Non-pigmented ciliary epithelial cell (primary cell): ENCODE measurements at regions not wholly inside any gene's neighbourhood (a gene's known extent, or its start where the extent isn't known, plus 50 kb on each side); places are given as distances from the start of the nearest gene placed in this dataset.
"Not testable (repeated sequence)": the region's sequence is repeated elsewhere in the genome, so short reads cannot be mapped to it uniquely, and the experiment has no call there.

ENCODE experiments used
- DNase-seq: peaks from one replicate; pipeline ENCODE4 v3.0.0-alpha.2; 2010; ENCODE audit warnings: low read depth

DNA sequence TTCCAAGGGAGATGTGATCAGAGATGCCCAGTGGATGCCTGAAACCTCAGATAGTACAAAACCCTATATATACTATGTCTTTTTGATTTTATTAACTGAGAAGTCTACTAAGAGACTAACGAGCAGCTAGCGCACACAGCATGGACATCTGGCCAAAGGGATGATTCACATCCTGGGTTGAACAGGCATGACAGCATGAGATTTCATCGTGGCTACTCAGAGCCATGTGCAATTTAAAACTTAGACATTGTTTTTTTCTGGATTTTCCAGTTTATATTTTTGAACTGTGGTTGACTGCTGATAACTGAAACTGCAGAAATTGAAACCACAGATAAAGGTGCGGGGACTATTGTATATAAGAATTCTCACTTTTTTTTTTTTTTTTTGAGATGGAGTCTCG is 2252.9 kb upstream of the AGA start:
- DNase-seq, result peak; percentile 84

DNA sequence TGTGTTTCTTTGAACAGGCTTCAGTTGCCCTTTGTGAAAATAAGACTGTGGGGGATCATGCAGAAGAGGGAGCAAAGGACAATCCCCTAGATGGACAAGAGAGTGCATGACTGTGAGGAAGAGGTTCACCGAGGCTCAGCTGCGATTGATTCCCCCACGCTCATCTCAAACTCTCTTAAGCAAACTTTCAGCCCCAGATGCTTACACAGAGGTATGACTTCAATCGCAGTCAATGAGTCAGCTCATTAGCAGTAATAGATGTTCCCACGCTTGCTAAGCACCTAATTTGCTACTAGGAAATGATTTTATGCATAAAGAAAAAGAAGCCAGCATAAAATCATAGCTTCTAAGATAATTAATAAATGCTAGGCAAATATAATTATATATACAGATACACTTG is 2256.1 kb upstream of the AGA start:
- DNase-seq, result no peak

DNA sequence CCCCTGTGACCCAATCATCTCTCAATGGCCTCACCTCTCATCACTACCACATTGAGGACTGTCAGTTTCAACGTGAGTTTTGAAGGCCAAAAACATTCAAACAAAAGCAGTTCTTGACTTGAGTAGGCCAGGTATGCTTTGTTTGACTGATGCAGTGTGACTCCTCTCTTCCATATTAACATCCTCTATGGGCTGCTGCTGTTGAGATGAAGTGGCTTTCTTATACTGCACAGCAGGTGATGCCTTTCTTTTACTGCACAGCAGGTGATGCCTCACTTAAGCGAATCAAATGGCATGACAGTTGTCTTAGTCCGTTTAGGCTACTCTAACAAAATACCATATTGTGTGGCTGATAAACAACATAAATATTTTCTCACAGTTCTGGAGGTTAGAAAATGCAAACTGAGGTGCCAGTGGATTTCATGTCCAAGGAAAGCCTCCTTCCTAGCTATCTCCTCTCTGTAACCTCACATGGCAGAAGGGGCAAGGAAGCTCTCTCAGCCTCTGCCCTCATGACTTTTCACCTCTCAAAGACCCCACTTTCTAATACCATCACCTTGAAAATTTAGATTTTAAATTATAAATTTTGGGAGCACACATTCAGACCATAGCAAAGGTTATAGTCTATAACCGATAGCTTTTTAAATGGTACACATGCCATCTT is 2267.9 kb upstream of the AGA start:
- no peak for DNase-seq

DNA sequence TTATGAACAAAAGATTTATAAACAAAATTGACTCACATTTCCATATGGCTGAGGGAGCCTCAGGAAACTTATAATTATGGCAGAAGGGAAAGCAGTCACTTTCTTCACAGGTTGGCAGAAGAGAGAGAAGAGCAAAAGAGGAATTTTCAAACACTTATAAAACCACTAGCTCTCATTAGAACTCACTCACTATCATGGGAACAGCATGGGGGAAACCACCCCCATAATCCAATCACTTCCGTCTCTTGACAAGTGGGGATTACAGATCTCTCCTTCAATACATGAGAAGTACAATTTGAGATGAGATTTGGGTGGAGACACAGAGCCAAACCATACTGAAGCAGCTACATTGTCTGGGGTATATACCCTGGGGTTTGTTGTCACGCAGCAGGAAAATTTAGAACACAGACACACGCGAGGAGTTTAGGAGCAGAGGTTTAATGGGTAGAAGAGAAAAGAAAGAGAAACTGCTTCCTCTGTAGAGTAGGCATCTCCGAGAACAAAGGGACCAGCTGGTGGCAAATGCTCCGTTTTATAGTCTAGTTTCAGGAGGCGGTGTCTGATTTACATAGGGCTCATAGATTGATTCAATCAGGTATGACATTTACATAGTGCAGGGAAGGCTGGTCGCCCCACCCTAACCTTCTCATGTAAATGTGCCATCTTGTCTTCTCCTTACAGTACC is 2277.7 kb upstream of the AGA start:
- no peak for DNase-seq

DNA sequence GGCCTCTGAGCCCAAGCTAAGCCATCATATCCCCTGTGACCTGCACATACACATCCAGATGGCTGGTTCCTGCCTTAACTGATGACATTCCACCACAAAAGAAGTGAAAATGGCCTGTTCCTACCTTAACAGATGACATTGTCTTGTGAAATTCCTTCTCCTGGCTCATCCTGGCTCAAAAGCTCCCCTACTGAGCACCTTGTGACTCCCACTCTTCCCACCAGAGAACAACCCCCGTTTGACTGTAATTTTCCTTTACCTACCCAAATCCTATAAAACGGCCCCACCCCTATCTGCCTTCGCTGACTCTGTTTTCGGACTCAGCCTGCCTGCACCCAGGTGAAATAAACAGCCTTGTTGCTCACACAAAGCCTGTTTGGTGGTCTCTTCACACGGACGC is 2284.3 kb upstream of the AGA start:
- DNase-seq, result not testable (repeated sequence)

DNA sequence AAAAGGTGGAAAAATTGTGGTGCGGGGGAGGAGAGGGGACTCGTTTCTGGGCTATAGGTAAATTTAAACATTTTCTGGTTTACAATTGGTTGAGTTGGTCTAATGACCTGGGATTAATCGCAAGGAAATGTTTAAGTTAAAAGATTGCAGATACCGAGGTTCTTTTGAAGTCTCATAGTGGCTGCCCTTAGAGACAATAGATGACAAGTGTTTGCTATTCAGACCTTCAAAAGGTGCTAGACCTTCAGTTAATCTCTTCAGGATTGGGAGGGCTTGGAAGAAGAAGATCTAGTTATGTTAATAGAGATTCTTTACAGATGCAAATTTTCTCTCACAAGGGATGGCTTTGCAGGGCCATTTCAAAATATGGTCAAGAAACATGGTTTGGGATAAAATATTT is 2286.1 kb upstream of the AGA start:
- no peak for DNase-seq

DNA sequence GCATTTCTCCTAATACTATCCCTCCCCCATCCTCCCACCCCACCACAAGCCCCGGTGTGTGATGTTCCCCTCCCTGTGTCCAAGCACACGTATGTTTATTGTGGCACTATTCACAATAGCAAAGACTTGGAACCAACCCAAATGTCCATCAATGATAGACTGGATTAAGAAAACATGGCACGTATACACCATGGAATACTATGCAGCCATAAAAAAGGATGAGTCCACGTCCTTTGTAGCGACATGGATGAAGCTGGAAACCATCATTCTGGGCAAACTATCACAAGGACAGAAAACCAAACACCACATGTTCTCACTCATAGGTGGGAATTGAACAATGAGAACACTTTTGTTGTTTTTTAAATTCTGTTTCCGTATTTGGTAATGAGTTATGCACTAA is 2294.6 kb upstream of the AGA start:
- not testable (repeated sequence) for DNase-seq

DNA sequence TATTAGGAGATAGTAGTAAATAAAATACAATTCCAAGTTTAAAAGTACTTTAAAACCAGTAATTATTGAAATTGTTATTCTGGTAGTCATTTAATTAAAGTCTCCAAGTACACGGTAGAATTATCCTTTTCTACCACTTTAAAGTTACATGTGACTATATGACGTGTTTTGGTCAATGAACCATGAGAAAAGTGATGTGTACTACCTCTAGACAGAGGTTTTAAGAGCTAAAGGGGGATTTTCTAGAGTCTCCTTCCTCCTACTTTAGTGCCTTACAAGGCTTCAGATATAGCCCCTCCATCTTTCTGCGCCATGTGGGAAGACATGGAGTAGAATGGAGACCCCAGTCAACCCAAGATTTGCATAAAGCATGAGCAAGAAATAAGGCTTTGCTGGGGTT is 2296.6 kb upstream of the AGA start:
- no peak for DNase-seq

DNA sequence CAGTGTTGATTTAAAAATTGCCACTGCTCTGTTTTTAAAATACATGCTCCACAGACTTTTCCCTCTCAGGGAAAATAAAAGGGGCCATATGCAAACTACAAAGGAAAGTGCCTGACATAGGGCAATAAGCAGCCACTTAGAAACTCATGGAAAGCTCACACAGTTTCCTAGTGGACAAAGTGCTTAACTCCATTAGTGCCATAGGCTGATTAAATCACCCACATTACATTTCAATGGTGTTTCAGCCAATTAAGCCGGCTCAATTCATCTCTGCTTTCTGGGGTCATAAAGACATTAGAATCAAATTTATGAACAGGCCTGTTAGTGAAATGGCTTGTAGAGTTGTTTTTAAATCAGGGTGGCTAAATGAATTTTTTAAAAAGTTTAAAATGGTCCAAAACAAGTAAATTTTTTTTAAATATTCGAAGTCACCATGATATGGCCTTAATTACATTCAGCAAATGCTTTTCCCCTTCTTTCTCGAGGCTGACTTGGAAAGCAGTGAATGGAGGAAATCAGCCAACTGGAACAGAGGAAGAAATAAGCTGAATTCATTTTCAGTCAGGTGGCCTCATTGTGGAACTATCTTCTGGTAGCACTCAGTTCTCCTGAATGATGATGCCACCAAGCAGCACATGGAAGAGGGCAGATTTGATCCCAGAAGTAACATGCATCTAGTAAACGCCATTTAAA is 2305.1 kb upstream of the AGA start:
- DNase-seq, result no peak

DNA sequence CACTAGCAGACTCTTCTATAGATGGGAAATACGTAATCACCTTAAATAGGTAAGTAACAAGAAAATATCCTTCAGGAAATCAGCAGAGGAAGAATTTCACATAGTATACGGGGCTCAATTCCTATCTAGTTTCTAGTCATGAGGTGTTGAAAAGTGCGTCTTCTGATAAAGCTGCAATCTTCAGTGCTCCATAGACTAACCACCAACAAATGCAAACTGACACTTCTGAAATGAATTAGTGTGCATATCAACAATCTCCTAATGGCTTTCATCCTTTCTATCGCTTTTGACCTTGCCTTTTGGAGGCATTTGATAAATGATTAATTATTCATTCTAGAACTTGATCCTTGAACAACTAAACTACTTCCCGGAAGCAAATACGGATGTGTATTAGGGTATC is 2306.6 kb upstream of the AGA start:
- no peak for DNase-seq

DNA sequence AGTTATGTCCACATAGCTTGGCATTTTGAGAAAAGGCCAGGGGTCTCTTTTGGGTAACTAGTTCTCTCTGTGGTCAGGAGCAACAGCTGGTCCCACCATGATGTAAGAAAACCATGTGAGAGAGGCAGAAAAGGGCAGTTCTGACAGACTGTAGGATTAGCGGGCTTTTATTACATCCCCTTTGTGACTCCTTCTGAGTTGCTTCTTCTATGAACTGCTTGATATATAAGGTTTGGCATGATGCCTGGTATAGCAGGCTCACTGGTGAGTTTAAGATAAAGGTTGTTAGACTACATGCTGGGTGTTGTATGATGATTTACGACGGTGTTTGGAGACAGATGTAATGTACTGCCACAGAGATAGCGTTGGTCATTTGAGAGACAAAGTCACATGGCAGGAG is 2308.1 kb upstream of the AGA start:
- no peak for DNase-seq

DNA sequence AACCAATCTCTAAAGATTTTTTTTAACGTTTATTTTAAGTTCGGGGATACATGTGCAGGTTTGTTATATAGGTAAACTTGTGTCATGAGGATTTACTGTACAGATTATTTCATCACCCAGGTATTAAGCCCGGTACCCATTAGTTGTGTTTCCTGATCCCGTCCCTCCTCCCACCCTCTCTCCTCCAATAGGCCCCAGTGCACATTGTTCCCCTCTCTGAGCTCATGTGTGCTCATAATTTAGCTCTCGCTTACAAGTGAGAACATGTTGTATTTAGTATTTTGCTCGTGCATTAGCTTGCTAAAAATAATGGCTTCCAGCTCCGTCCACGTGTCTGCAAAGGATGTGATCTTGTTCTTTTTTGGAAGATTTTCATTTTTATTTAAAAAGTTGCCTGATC is 2309.4 kb upstream of the AGA start:
- no peak for DNase-seq

DNA sequence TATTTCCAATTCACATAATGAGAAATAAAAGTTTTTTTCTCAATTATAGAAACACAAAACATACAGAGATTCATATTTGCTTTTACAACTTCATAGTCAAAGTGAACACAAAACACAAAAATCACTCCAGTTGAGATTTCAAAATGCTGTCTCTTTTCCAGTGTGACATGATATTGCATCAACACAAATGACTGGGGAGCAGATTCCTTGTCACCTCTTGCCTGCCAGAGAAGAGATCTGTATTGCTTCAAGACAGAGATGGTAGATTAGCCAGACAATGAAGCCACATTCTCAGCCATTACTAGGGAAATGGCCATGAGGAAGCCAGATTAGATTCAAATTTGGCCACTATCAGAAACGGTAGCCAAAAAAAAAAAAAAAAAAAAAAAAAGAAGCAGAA is 2313.1 kb upstream of the AGA start:
- DNase-seq, result no peak

DNA sequence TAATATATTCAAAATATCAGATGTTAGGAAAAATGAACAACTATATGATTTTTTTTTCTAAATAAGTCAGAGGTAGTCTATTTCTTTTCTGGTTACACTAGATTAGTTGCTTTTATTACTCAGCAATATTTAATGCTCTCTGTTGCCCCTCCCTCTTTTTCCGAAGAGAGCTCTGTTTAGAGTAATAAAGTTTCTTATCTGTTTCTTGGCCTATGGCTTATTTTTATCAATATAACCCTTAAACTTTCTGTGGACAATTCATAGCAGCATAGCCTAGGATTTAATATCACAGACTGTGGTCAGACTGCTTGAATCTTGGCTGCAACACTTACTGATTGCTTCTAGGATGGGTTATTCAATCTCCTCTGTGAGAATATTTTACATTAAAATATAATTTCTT is 2315.4 kb upstream of the AGA start:
- no peak for DNase-seq

DNA sequence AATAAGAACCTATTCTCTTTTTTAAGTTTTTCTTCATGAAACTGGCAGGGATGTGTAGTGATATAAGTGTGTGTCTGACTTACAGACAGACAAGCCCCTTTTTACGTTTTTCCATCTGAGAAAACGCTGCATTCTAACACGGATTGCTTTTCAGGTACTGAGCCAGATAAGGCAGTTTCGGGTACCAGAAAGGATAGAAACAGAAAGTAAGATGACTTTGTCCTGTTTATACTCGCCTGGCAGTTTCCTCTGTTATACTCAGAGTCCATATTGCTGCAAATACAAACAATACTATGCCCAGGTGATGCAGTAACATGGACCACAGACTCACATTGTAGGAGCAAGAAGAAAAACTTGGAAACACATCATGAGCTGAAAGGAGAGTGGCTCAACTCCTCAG is 2320.6 kb upstream of the AGA start:
- no peak for DNase-seq

DNA sequence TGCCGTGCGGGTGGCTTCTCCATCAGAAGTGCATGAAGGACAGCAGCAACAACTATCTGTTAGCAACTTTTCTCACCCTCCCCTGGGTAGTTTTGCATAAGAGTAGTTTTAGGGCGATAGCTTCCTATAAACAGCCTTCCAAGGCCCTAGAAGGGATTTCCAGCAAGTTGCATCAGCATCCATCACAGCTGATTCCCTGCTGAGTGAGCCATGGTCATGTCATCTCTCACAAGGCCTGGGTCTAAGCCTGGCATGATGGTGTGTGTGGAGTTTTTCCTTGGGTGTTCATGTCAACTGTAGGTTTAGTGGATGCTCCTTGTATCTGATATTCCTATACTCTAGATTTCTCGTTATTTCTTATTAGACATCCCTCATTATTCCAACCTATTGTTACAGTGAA is 2324.7 kb upstream of the AGA start:
- DNase-seq, result no peak

DNA sequence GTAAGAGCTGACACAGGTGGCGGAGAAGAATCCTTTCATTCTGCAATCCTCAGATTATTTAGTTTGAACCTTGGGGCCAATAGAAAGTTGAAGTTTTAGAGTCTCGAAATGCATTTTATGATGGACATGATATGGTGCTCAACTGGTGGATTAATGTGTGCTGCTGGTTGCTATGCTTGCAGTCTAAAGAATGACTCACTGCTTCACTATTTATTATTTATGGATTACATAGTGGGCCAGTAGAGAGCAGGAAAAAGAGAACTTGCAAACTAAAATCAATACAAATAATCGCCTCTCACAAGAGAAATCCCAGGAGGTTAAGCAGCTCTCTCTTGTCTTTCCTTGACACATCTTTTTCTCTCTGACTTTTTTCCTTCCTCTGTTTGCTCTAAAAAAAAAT is 2326.8 kb upstream of the AGA start:
- DNase-seq, result no peak

DNA sequence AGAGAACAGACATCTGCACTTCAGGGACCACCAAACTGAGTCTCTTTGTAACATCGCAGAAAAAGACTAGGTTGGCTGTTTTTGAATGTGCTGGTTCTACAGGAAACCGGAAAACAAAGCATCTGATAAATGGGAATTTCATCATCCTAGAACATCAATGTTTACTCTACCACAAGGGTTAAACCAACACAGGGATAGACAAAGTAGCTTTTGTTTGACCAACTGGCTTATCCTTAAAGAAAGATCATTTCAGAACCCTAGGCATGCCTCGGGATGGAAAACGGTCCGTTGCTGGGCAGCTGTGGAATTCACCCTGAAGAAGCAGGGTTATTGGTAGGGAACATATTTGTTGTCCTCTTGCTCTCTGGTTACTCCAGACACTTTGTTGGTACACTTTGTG is 2355.5 kb upstream of the AGA start:
- no peak for DNase-seq

DNA sequence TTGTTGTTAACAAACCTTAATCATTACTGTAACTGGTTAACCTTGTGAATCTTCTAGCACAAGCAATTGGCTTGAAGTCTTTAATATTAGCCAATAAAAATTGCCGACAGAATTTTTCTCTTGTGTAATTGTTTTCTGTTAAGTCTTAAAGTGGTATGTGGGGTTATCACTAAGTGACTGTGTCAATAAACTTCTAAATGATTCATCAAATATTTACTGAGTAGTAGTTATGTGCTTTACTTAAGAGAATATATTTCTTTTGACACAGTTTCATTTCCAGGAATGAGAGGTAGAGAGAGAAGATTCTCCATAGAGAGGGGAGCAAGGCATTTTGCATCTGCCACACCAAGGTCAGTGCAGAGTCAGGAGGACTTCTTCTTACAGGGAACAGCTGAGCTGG is 2361.6 kb upstream of the AGA start:
- peak; percentile 22 for DNase-seq

DNA sequence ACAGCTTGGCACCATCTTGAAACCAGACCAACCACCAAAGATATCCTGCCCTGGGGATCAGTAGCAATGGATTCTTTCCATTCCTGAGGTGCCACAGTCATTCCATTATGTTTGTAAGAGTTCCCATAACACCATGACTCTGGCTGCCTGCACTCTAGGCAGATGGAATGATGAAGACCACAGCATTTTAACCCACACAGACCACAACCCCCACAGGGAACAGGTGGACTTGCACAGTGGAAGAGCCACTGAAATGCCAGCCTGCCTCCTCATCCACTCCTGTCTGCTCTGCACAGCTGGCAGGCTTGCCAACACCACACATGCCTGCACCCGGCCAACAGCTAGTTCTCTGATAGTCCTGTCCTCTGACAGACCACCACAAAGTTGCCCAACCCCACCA is 2362.2 kb upstream of the AGA start:
- peak; percentile 48 for DNase-seq

DNA sequence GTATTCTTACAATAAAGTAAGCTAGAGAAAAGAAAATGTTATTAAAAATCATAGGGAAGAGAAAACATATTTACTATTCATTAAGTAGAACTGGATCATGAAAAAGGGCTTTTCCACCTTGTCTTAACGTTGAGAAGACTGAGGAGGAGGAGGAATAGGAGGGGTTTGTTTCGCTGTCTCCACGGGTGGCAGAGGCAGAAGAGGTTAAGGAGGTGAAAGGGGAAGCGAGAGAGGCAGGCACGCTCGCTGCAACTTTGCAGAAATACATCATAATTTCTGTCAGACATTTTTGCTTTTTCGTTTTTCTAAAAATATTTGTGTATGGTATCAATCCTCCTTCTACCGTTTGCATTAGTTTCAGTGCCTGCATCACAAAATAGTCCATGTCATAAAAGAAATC is 2375.1 kb upstream of the AGA start:
- DNase-seq, result no peak

DNA sequence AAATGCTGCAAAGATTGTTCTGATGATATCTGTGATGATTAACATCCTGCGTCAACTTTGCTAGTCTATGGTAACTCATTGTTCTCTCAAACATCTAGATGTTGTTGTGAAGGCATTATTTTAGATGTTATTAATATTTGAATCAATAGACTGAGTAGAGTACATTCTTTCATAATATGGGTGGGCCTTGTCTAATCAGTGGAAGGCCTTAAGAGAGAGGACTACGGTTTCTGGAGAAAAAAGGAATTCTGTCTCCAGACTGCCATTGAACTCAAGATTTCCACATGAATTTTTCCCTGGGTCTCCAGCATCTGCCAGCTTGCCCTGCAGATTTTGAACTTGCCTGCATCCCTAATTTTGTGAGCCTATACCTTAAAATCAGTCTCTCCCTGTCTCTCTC is 2381.1 kb upstream of the AGA start:
- no peak for DNase-seq

DNA sequence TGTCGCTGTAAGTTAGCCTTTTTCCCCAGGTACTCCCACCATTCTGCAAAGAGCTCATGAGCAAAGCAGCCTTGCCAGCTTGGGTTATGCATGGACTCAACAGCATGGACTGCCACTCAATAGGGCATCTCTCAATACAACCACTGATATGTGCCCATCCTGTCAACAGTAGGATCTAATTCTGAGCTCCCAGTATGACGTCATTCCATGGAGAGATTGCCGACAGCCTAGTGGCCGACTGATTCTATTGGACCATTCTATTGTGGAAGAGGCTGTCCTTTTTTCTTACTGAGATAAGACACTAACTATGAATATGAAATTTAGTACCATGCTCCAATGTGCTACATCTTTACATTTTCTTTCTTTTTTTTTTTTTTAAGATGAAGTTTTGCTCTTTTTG is 2389.0 kb upstream of the AGA start:
- no peak for DNase-seq
